ENCODE measurements at regions not wholly inside any gene's neighbourhood (a gene's known extent, or its start where the extent isn't known, plus 50 kb on each side); places are given as distances from the start of the nearest gene placed in this dataset.

- in situ Hi-C loops (cut with MboI; ENCODE audit: low sequenced_read_pairs, unreplicated experiment): no loop called here
- DNase-seq (ENCODE audit: low spot score): no peak
- TF ChIP-seq CTCF (IDR thresholded peaks at IDR 0.05; ENCODE audit: borderline replicate concordance, control extremely low read depth, extremely low read depth, insufficient read depth, missing control alignments): no peak
Measured at GRCh38 chr5:8805653-8806052, 740.2 kb downstream of the SEMA5A start.

- no peak for DNase-seq (ENCODE audit: low spot score)
- in situ Hi-C loops (cut with MboI; ENCODE audit: low sequenced_read_pairs, unreplicated experiment): no loop called here
- TF ChIP-seq CTCF (IDR thresholded peaks at IDR 0.05; ENCODE audit: borderline replicate concordance, control extremely low read depth, extremely low read depth, insufficient read depth, missing control alignments): no peak
Measured at GRCh38 chr5:8807636-8808035, 738.2 kb downstream of the SEMA5A start.

- in situ Hi-C loops (cut with MboI; ENCODE audit: low sequenced_read_pairs, unreplicated experiment): no loop called here
- TF ChIP-seq CTCF (IDR thresholded peaks at IDR 0.05; ENCODE audit: borderline replicate concordance, control extremely low read depth, extremely low read depth, insufficient read depth, missing control alignments): no peak
- DNase-seq (ENCODE audit: low spot score): no peak
Measured at GRCh38 chr5:8811581-8811980, 734.3 kb downstream of the SEMA5A start.

- no peak for DNase-seq (ENCODE audit: low spot score)
- in situ Hi-C loops (cut with MboI; ENCODE audit: low sequenced_read_pairs, unreplicated experiment): no loop called here
- no peak for TF ChIP-seq CTCF (IDR thresholded peaks at IDR 0.05; ENCODE audit: borderline replicate concordance, control extremely low read depth, extremely low read depth, insufficient read depth, missing control alignments)
Measured at GRCh38 chr5:8813180-8813579, 732.7 kb downstream of the SEMA5A start.

GRCh38 chr5:8814105-8814504, 731.8 kb downstream of the SEMA5A start:
- no peak for TF ChIP-seq CTCF (IDR thresholded peaks at IDR 0.05; ENCODE audit: borderline replicate concordance, control extremely low read depth, extremely low read depth, insufficient read depth, missing control alignments)
- DNase-seq (ENCODE audit: low spot score): no peak
- in situ Hi-C loops (cut with MboI; ENCODE audit: low sequenced_read_pairs, unreplicated experiment): no loop called here

- in situ Hi-C loops (cut with MboI; ENCODE audit: low sequenced_read_pairs, unreplicated experiment): no loop called here
- TF ChIP-seq CTCF (IDR thresholded peaks at IDR 0.05; ENCODE audit: borderline replicate concordance, control extremely low read depth, extremely low read depth, insufficient read depth, missing control alignments): no peak
- DNase-seq (ENCODE audit: low spot score): no peak
Measured at GRCh38 chr5:8824371-8824770, 721.5 kb downstream of the SEMA5A start.
